Fibroblast of lung (primary cell): ENCODE measurements at regions not wholly inside any gene's neighbourhood (a gene's known extent, or its start where the extent isn't known, plus 50 kb on each side); places are given as distances from the start of the nearest gene placed in this dataset.

Source experiments
- DNase-seq, 2 donors: peaks; one replicate each; pipeline versions ENCODE4 v3.0.0 to v3.0.0-alpha.2; 2010; ENCODE audit warnings: low read depth in 2 of 2
- H2AFZ ChIP-seq: 2 replicates; pipeline ENCODE4 v1.5.1; 2012; ENCODE audit warnings: low read length, control low read depth, inconsistent platforms
- H3K27ac ChIP-seq: 2 replicates; pipeline ENCODE4 v1.5.1; 2011; ENCODE audit warnings: low read length, control low read depth; ENCODE audit not compliant: insufficient read depth
- H3K27me3 ChIP-seq: 2 replicates; pipeline ENCODE4 v1.5.1; 2011; ENCODE audit warnings: mild to moderate bottlenecking, low read length; ENCODE audit not compliant: control insufficient read depth, insufficient read depth
- H3K36me3 ChIP-seq: 2 replicates; pipeline ENCODE4 v1.5.1; 2011; ENCODE audit warnings: low read length; ENCODE audit not compliant: control insufficient read depth, insufficient read depth
- H3K4me1 ChIP-seq: 2 replicates; pipeline ENCODE4 v1.5.1; 2011; ENCODE audit warnings: low read length; ENCODE audit not compliant: control insufficient read depth, insufficient read depth; ENCODE audit errors: extremely low read depth
- H3K4me2 ChIP-seq: 2 replicates; pipeline ENCODE4 v1.5.1; 2011; ENCODE audit warnings: low read length, control low read depth; ENCODE audit not compliant: insufficient read depth; ENCODE audit errors: extremely low read depth
- H3K4me3 ChIP-seq, 4 experiments: fragments of 200-600 bp in 1 of 4; sonication (generic) in 1 of 4; replicated peaks in 1 of 4; 2 replicates each; pipeline ENCODE4 v1.5.1; 2011 to 2016; ENCODE audit warnings: low read length in 4 of 4, low read depth in 3 of 4, mild to moderate bottlenecking in 3 of 4, control low read depth in 2 of 4, inconsistent platforms in 1 of 4, mixed read lengths in 1 of 4; ENCODE audit not compliant: insufficient read depth in 1 of 4; ENCODE audit errors: control extremely low read depth in 1 of 4
- H3K79me2 ChIP-seq: 2 replicates; pipeline ENCODE4 v1.5.1; 2012; ENCODE audit warnings: mild to moderate bottlenecking, low read length, inconsistent platforms; ENCODE audit not compliant: control insufficient read depth, insufficient read depth
- H3K9ac ChIP-seq: 2 replicates; pipeline ENCODE4 v1.5.1; 2011; ENCODE audit warnings: mild to moderate bottlenecking, low read length, control low read depth; ENCODE audit not compliant: insufficient read depth
- H3K9me3 ChIP-seq: 2 replicates; pipeline ENCODE4 v1.5.1; 2012; ENCODE audit warnings: low read depth, low read length; ENCODE audit not compliant: control insufficient read depth, insufficient read depth
- H4K20me1 ChIP-seq: 2 replicates; pipeline ENCODE4 v1.5.1; 2011; ENCODE audit warnings: low read length; ENCODE audit not compliant: control insufficient read depth, insufficient read depth; ENCODE audit errors: extremely low read depth
- EZH2 ChIP-seq: IDR thresholded peaks from 2 replicates; pipeline ENCODE4 v1.5.1; 2012; ENCODE audit warnings: low read length, control low read depth, mild to moderate bottlenecking; ENCODE audit errors: missing control alignments
- TF ChIP-seq, protein P1 (sequence below), 2 donors: IDR thresholded peaks in 1 of 2; conservative IDR thresholded peaks in 1 of 2; 1 replicate in 1 of 2; 2 replicates in 1 of 2; pipeline ENCODE4 v1.5.1; 2011 to 2012; ENCODE audit warnings: low read length in 2 of 2, control low read depth in 1 of 2, inconsistent platforms in 1 of 2, low read depth in 1 of 2, mild to moderate bottlenecking in 1 of 2

DNA sequence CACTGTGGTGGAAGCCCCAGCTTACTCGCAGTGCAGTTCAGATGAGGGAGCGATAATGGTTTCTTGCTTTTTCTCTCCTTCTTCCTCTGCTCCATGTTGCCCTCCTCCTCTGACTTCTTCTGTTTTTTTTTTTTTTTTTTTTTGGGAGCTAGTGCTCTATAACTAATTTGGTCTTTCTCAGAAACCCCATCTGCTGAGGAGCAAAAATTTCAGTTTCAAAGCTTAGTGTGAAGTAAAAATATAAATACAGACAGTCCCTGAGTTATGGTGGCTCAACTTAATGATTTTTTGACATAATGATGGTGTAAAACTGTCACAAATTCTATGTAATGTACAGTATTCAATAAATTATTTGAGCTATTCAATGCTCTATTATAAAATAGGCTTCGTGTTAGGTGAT lies 120.7 kb downstream of the TBX19 start:
- H2AFZ ChIP-seq = no peak overlapping the region
- no peak for DNase-seq
- H3K27me3 ChIP-seq = peaks cover 2% of the 10 kb centered on the region
- no peaks in the 10 kb centered on the region for H4K20me1 ChIP-seq
- no peak overlapping the region for H3K27ac ChIP-seq
- no peaks in the 10 kb centered on the region for H3K9me3 ChIP-seq
- no peaks in the 10 kb centered on the region for H3K4me1 ChIP-seq
- no peak overlapping the region for H3K4me2 ChIP-seq
- no peak overlapping the region for H3K9ac ChIP-seq
- H3K36me3 ChIP-seq = no peaks in the 10 kb centered on the region
- H3K4me3 ChIP-seq = no peak overlapping the region
- H3K79me2 ChIP-seq = no peaks in the 10 kb centered on the region
- no peak for TF ChIP-seq EZH2
- TF ChIP-seq, protein P1, sequence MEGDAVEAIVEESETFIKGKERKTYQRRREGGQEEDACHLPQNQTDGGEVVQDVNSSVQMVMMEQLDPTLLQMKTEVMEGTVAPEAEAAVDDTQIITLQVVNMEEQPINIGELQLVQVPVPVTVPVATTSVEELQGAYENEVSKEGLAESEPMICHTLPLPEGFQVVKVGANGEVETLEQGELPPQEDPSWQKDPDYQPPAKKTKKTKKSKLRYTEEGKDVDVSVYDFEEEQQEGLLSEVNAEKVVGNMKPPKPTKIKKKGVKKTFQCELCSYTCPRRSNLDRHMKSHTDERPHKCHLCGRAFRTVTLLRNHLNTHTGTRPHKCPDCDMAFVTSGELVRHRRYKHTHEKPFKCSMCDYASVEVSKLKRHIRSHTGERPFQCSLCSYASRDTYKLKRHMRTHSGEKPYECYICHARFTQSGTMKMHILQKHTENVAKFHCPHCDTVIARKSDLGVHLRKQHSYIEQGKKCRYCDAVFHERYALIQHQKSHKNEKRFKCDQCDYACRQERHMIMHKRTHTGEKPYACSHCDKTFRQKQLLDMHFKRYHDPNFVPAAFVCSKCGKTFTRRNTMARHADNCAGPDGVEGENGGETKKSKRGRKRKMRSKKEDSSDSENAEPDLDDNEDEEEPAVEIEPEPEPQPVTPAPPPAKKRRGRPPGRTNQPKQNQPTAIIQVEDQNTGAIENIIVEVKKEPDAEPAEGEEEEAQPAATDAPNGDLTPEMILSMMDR (conservative IDR thresholded peaks at IDR 0.05 in 1 of 2, IDR thresholded peaks at IDR 0.05 in 1 of 2; ENCODE audit: low read depth in 1 of 2, low read length in 2 of 2) = no peak

DNA sequence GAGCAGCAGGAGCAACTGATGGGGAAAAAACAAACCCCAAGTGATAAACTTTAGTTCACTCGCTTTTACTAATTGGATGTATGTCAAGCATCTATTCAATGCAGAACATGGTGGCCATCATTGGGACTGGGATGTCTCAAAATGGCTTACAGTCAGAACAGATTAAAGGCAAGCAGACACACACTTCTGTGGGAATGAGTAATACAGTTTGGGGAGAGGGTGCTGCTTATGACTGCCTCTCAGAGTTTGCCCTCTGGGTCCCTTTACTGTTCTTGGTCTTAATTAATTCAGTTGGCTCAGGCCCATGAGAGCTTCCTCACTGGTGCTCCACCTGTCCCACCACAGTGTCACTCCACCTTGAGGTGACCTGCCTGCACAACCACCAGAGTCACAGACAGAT lies 119.5 kb downstream of the TBX19 start:
- DNase-seq = no peak
- TF ChIP-seq EZH2 = no peak
- TF ChIP-seq, protein P1 (conservative IDR thresholded peaks at IDR 0.05 in 1 of 2, IDR thresholded peaks at IDR 0.05 in 1 of 2; ENCODE audit: low read depth in 1 of 2, low read length in 2 of 2) = no peak
- no peak overlapping the region for H3K27ac ChIP-seq
- no peaks in the 10 kb centered on the region for H3K9me3 ChIP-seq
- no peak overlapping the region for H3K9ac ChIP-seq
- H3K4me2 ChIP-seq = no peak overlapping the region
- H3K36me3 ChIP-seq = no peaks in the 10 kb centered on the region
- H2AFZ ChIP-seq = no peak overlapping the region
- H4K20me1 ChIP-seq = no peaks in the 10 kb centered on the region
- H3K79me2 ChIP-seq = no peaks in the 10 kb centered on the region
- H3K4me1 ChIP-seq = no peaks in the 10 kb centered on the region
- H3K4me3 ChIP-seq = no peak overlapping the region
- H3K27me3 ChIP-seq = peaks cover 2% of the 10 kb centered on the region

DNA sequence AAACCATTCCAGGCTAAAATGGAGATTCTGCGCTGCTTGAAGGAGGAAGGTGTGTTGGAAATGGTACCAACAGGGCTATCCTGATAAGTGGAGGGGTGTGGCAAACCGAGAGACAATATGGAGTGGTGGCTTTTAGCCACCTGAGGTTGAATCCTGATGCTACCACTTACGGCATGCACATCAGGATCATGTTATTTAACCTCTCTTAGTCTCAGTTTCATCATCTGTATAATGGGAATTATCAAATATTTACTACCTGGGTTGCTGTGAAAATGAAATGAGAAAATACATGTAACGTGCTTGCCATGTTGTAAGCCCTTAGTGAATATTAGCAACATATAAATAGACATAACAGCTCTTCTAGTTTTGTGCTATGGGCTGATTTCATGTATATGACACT lies 117.1 kb downstream of the TBX19 start:
- H3K9ac ChIP-seq = no peak overlapping the region
- no peak overlapping the region for H3K4me2 ChIP-seq
- H3K36me3 ChIP-seq = no peaks in the 10 kb centered on the region
- TF ChIP-seq EZH2 = no peak
- TF ChIP-seq, protein P1 (conservative IDR thresholded peaks at IDR 0.05 in 1 of 2, IDR thresholded peaks at IDR 0.05 in 1 of 2; ENCODE audit: low read depth in 1 of 2, low read length in 2 of 2) = no peak
- no peaks in the 10 kb centered on the region for H3K79me2 ChIP-seq
- no peaks in the 10 kb centered on the region for H3K4me1 ChIP-seq
- no peak overlapping the region for H3K27ac ChIP-seq
- H3K4me3 ChIP-seq = no peak overlapping the region
- no peaks in the 10 kb centered on the region for H3K9me3 ChIP-seq
- H3K27me3 ChIP-seq = no peaks in the 10 kb centered on the region
- DNase-seq = no peak
- H4K20me1 ChIP-seq = no peaks in the 10 kb centered on the region
- no peak overlapping the region for H2AFZ ChIP-seq
